Ovary (tissue), 3 donors: ENCODE measurements at regions not wholly inside any gene's neighbourhood (a gene's known extent, or its start where the extent isn't known, plus 50 kb on each side); places are given as distances from the start of the nearest gene placed in this dataset.

Source experiments
- CTCF ChIP-seq, 3 donors: fragments of 450-650 bp in 2 of 3; fragments of 200-600 bp in 1 of 3; IDR thresholded peaks; one replicate each; pipeline versions ENCODE4 v1.5.1 to v1.8.0; 2016 to 2022; ENCODE audit warnings: antibody characterized with exemption in 3 of 3, mild to moderate bottlenecking in 1 of 3
- EP300 ChIP-seq: sonication (generic); formaldehyde crosslinking; IDR thresholded peaks from one replicate; pipeline ENCODE4 v1.6.1; 2017; ENCODE audit warnings: antibody characterized with exemption
- POLR2A ChIP-seq: fragments of 450-650 bp; IDR thresholded peaks from one replicate; pipeline ENCODE4 v1.6.1; 2017; ENCODE audit warnings: antibody characterized with exemption, mild to moderate bottlenecking, moderate library complexity
- donor health status: DM: no; HTN: no; CAD: no.

- no peak for TF ChIP-seq CTCF (IDR thresholded peaks at IDR 0.05)
- no peak for TF ChIP-seq POLR2A
- TF ChIP-seq EP300: no peak
Measured at GRCh38 chr10:33421789-33422462, 87.5 kb upstream of the NRP1 start.
